ENCODE measurements at regions not wholly inside any gene's neighbourhood (a gene's known extent, or its start where the extent isn't known, plus 50 kb on each side); places are given as distances from the start of the nearest gene placed in this dataset.

- Histone ChIP-seq H3K27me3 (ENCODE audit: insufficient read depth) (no peaks in the 10 kb centered on the region), H3K79me2 (replicated peaks; ENCODE audit: insufficient read depth) (no peaks in the 10 kb centered on the region), H3K27ac (ENCODE audit: low read depth) (no peak overlapping the region), H3K9me2 (ENCODE audit: insufficient read depth) (0 out of 2 replicates have a peak, but pooled peaks cover 3% of the 10 kb centered on the region), H2AFZ (no peak overlapping the region), H3K4me3 (no peak overlapping the region), H4K20me1 (replicated peaks; ENCODE audit: insufficient read depth) (no peaks in the 10 kb centered on the region), H3K36me3 (ENCODE audit: insufficient read depth) (no peaks in the 10 kb centered on the region), H3K4me1 (ENCODE audit: insufficient read depth) (no peaks in the 10 kb centered on the region), H3K4me2 (no peak overlapping the region), H3F3A (replicated peaks; ENCODE audit: low read depth) (no peaks in the 10 kb centered on the region)
- DNase-seq (ENCODE audit: low spot score) (no peak), ATAC-seq (no peak)
- H3K27me3 Mint-ChIP-seq (ENCODE audit: insufficient read depth, low read depth, poor library complexity) = no peaks in the 10 kb centered on the region
- no peak overlapping the region for H3K27ac Mint-ChIP-seq
- TF ChIP-seq EZH2 (IDR thresholded peaks at IDR 0.05; ENCODE audit: low read depth, unreplicated experiment) (no peak), ZNF331 (CRISPR knock-in tag; IDR thresholded peaks at IDR 0.05; ENCODE audit: low read depth) (no peak), JUNB (IDR thresholded peaks at IDR 0.05; ENCODE audit: unreplicated experiment) (no peak), STAT1 (IDR thresholded peaks at IDR 0.05; ENCODE audit: unreplicated experiment) (no peak), POLR2AphosphoS5 (IDR thresholded peaks at IDR 0.05; ENCODE audit: low read depth) (no peak), ZNF114 (CRISPR knock-in tag; IDR thresholded peaks at IDR 0.05) (no peak), REST (IDR thresholded peaks at IDR 0.05; ENCODE audit: unreplicated experiment) (no peak), CTCF (conservative IDR thresholded peaks at IDR 0.05; ENCODE audit: low read depth in 2 of 2) (no peak), NANOG (IDR thresholded peaks at IDR 0.05; ENCODE audit: borderline replicate concordance) (no peak), EZH2phosphoT487 (IDR thresholded peaks at IDR 0.05; ENCODE audit: unreplicated experiment) (no peak), ETS1 (IDR thresholded peaks at IDR 0.05) (no peak), ZNF462 (CRISPR knock-in tag; IDR thresholded peaks at IDR 0.05) (no peak), CREB1 (CRISPR knock-in tag; IDR thresholded peaks at IDR 0.05; ENCODE audit: low read depth) (no peak)
- peaks cover 4% of the 10 kb centered on the region; the same call in 2 of the 3 replicates for H3K9me3 Mint-ChIP-seq
- H3K4me1 Mint-ChIP-seq = peaks cover 4% of the 10 kb centered on the region
- H3K36me3 Mint-ChIP-seq (ENCODE audit: low read depth) = peaks cover 3% of the 10 kb centered on the region; the same call in 1 of the 3 replicates
- H3K4me3 Mint-ChIP-seq = no peak overlapping the region
Measured at GRCh38 chr3:72041511-72041910, 256.6 kb upstream of the PROK2 start.
